ENCODE measurements at regions not wholly inside any gene's neighbourhood (a gene's known extent, or its start where the extent isn't known, plus 50 kb on each side); places are given as distances from the start of the nearest gene placed in this dataset.

- TF ChIP-seq POLR2A (IDR thresholded peaks at IDR 0.05) (no peak), CTCF (IDR thresholded peaks at IDR 0.05 in 4 of 5, conservative IDR thresholded peaks at IDR 0.05 in 1 of 5) (no peak)
These were observed 456.6 kb downstream of the RPS6KC1 start for GRCh38 chr1:213507472-213508223.
